ENCODE measurements at regions not wholly inside any gene's neighbourhood (a gene's known extent, or its start where the extent isn't known, plus 50 kb on each side); places are given as distances from the start of the nearest gene placed in this dataset.

- H3K4me2 ChIP-seq = no peak overlapping the region
- no peaks in the 10 kb centered on the region for H3K36me3 ChIP-seq (ENCODE audit: low read depth)
- intact Hi-C loops (cut with micrococcal nuclease; ENCODE audit: unreplicated experiment) = no loop called here
- no peak overlapping the region for H3K27ac ChIP-seq
- H2AFZ ChIP-seq = no peak overlapping the region
- H3K79me2 ChIP-seq (ENCODE audit: low read depth) = no peaks in the 10 kb centered on the region
- TF ChIP-seq EZH2 (IDR thresholded peaks at IDR 0.05; ENCODE audit: low read depth) (no peak), CTCF (conservative IDR thresholded peaks at IDR 0.05) (no peak)
- ChIA-PET POLR2A (ENCODE audit: unreplicated experiment) (no interaction called here), CTCF (no interaction called here)
- no peaks in the 10 kb centered on the region for H3K4me1 ChIP-seq (replicated peaks; ENCODE audit: insufficient read depth)
- no peaks in the 10 kb centered on the region for H3K9me3 ChIP-seq (ENCODE audit: insufficient read depth, low read depth)
- H3K4me3 ChIP-seq = no peak overlapping the region
- no TSS peak for BruUV-seq (replicated peaks)
- no peaks in the 10 kb centered on the region for H3K9me2 ChIP-seq (ENCODE audit: insufficient read depth)
- DNase-seq = no peak
- no peaks in the 10 kb centered on the region for H3F3A ChIP-seq (ENCODE audit: insufficient read depth, low read depth)
- no peaks in the 10 kb centered on the region for H4K20me1 ChIP-seq (ENCODE audit: insufficient read depth)
- peaks cover 21% of the 10 kb centered on the region; the same call in 1 of the 2 replicates for H3K27me3 ChIP-seq (ENCODE audit: insufficient read depth, low read depth)
Observed at GRCh38 chr9:7363777-7364477, 435.7 kb downstream of the DMAC1 start.

- Histone ChIP-seq H4K20me1 (ENCODE audit: insufficient read depth) (no peaks in the 10 kb centered on the region), H3K36me3 (ENCODE audit: low read depth) (no peaks in the 10 kb centered on the region), H3K27me3 (ENCODE audit: insufficient read depth, low read depth) (0 out of 2 replicates have a peak, but pooled peaks cover 3% of the 10 kb centered on the region), H3K4me3 (no peak overlapping the region), H3K4me1 (replicated peaks; ENCODE audit: insufficient read depth) (no peaks in the 10 kb centered on the region), H2AFZ (no peak overlapping the region), H3F3A (ENCODE audit: insufficient read depth, low read depth) (no peaks in the 10 kb centered on the region), H3K79me2 (ENCODE audit: low read depth) (no peaks in the 10 kb centered on the region), H3K9me2 (ENCODE audit: insufficient read depth) (no peaks in the 10 kb centered on the region), H3K27ac (no peak overlapping the region), H3K9me3 (ENCODE audit: insufficient read depth, low read depth) (no peaks in the 10 kb centered on the region), H3K4me2 (no peak overlapping the region)
- CTCF ChIA-PET = interaction anchor here (0.6 kb wide), 1 partner anchor 816 kb away, joined by 4 read pairs; no protein-coding TSS in a partner anchor
- DNase-seq = no peak
- no TSS peak for BruUV-seq (replicated peaks)
- no peak for TF ChIP-seq CTCF (conservative IDR thresholded peaks at IDR 0.05)
- no peak for TF ChIP-seq EZH2 (IDR thresholded peaks at IDR 0.05; ENCODE audit: low read depth)
- POLR2A ChIA-PET (ENCODE audit: unreplicated experiment) = no interaction called here
- intact Hi-C loops (cut with micrococcal nuclease; ENCODE audit: unreplicated experiment) = no loop called here
Observed at GRCh38 chr9:7360513-7360912, 439.1 kb downstream of the DMAC1 start.

GRCh38 chr9:7358876-7359275, 440.7 kb downstream of the DMAC1 start:
- Histone ChIP-seq H3K4me1 (replicated peaks; ENCODE audit: insufficient read depth) (no peaks in the 10 kb centered on the region), H3K9me2 (ENCODE audit: insufficient read depth) (no peaks in the 10 kb centered on the region), H3K4me2 (no peak overlapping the region), H3K27me3 (ENCODE audit: insufficient read depth, low read depth) (no peaks in the 10 kb centered on the region), H3F3A (ENCODE audit: insufficient read depth, low read depth) (no peaks in the 10 kb centered on the region), H3K36me3 (ENCODE audit: low read depth) (no peaks in the 10 kb centered on the region), H3K79me2 (ENCODE audit: low read depth) (no peaks in the 10 kb centered on the region), H3K4me3 (no peak overlapping the region), H2AFZ (no peak overlapping the region), H4K20me1 (ENCODE audit: insufficient read depth) (no peaks in the 10 kb centered on the region), H3K9me3 (ENCODE audit: insufficient read depth, low read depth) (no peaks in the 10 kb centered on the region), H3K27ac (no peak overlapping the region)
- intact Hi-C loops (cut with micrococcal nuclease; ENCODE audit: unreplicated experiment) = no loop called here
- TF ChIP-seq EZH2 (IDR thresholded peaks at IDR 0.05; ENCODE audit: low read depth) (no peak), CTCF (conservative IDR thresholded peaks at IDR 0.05) (no peak)
- DNase-seq = no peak
- CTCF ChIA-PET = no interaction called here
- no TSS peak for BruUV-seq (replicated peaks)
- POLR2A ChIA-PET (ENCODE audit: unreplicated experiment) = no interaction called here
